HEK293T (cell line): ENCODE measurements at regions not wholly inside any gene's neighbourhood (a gene's known extent, or its start where the extent isn't known, plus 50 kb on each side); places are given as distances from the start of the nearest gene placed in this dataset.

Source experiments
- CTCF ChIA-PET: fragments of 350-600 bp; formaldehyde crosslinking; extraction: SDS; loops from one replicate; lab custom pipeline; 2021; ENCODE audit warnings: antibody characterized with exemption, inconsistent platforms; lab: Yijun Ruan, JAX
- POLR2A ChIA-PET: fragments of 350-600 bp; formaldehyde crosslinking; extraction: SDS; loops from one replicate; lab custom pipeline; 2020; ENCODE audit warnings: antibody characterized with exemption, inconsistent platforms; lab: Yijun Ruan, JAX
- DNase-seq: peaks from one replicate; pipeline ENCODE4 v3.0.0; 2012; ENCODE audit warnings: mixed read lengths; ENCODE audit errors: extremely low spot score
- ARNT ChIP-seq: fragments of 450-650 bp; IDR thresholded peaks from 2 replicates; pipeline ENCODE4 v1.6.1; 2017; ENCODE audit warnings: mild to moderate bottlenecking
- BHLHE40 ChIP-seq: fragments of 450-650 bp; IDR thresholded peaks from 2 replicates; pipeline ENCODE4 v1.6.1; 2016; ENCODE audit warnings: mild to moderate bottlenecking, moderate library complexity, borderline replicate concordance
- CTBP1 ChIP-seq: fragments of 450-650 bp; IDR thresholded peaks from 2 replicates; pipeline ENCODE4 v1.6.1; 2016; ENCODE audit warnings: borderline replicate concordance
- ELF4 ChIP-seq: fragments of 450-650 bp; IDR thresholded peaks from 2 replicates; pipeline ENCODE4 v1.6.1; 2017; ENCODE audit warnings: antibody characterized with exemption
- FOXA1 ChIP-seq: fragments of 450-650 bp; IDR thresholded peaks from 2 replicates; pipeline ENCODE4 v1.6.1; 2016; ENCODE audit warnings: mild to moderate bottlenecking
- FOXK2 ChIP-seq: fragments of 450-650 bp; IDR thresholded peaks from 2 replicates; pipeline ENCODE4 v1.6.1; 2016; ENCODE audit warnings: mild to moderate bottlenecking
- FOXM1 ChIP-seq: fragments of 450-650 bp; IDR thresholded peaks from 2 replicates; pipeline ENCODE4 v1.6.1; 2017; ENCODE audit warnings: mild to moderate bottlenecking, borderline replicate concordance
- HDGF ChIP-seq: fragments of 450-650 bp; IDR thresholded peaks from 2 replicates; pipeline ENCODE4 v1.6.1; 2017; ENCODE audit warnings: antibody characterized with exemption, borderline replicate concordance
- L3MBTL2 ChIP-seq: fragments of 450-650 bp; conservative IDR thresholded peaks from 2 replicates; pipeline ENCODE4 v1.6.1; 2016; ENCODE audit warnings: mild to moderate bottlenecking
- LEF1 ChIP-seq: fragments of 450-650 bp; IDR thresholded peaks from 2 replicates; pipeline ENCODE4 v1.6.1; 2017; ENCODE audit warnings: mild to moderate bottlenecking, borderline replicate concordance
- NFRKB ChIP-seq: fragments of 450-650 bp; IDR thresholded peaks from 2 replicates; pipeline ENCODE4 v1.6.1; 2016; ENCODE audit warnings: mild to moderate bottlenecking, moderate library complexity
- PKNOX1 ChIP-seq: fragments of 450-650 bp; IDR thresholded peaks from 2 replicates; pipeline ENCODE4 v1.6.1; 2016
- SP1 ChIP-seq: fragments of 450-650 bp; IDR thresholded peaks from 2 replicates; pipeline ENCODE4 v1.6.1; 2017
- SUZ12 ChIP-seq: fragments of 450-650 bp; IDR thresholded peaks from 2 replicates; pipeline ENCODE4 v1.6.1; 2016; ENCODE audit warnings: mild to moderate bottlenecking
- TARDBP ChIP-seq: fragments of 450-650 bp; IDR thresholded peaks from 2 replicates; pipeline ENCODE4 v1.6.1; 2016
- ZNF384 ChIP-seq: fragments of 450-650 bp; IDR thresholded peaks from 2 replicates; pipeline ENCODE4 v1.6.1; 2016

- POLR2A ChIA-PET = no interaction called here
- no peak for DNase-seq
- TF ChIP-seq FOXK2 (no peak), PKNOX1 (no peak)
- CTCF ChIA-PET = no interaction called here
These were observed 54.7 kb upstream of the ARSJ start for GRCh38 chr4:114034189-114034588.

- no peak for TF ChIP-seq LEF1
- no peak for TF ChIP-seq SP1
- TF ChIP-seq HDGF = no peak
- TF ChIP-seq FOXA1 = no peak
- no peak for TF ChIP-seq SUZ12
- TF ChIP-seq FOXM1 = no peak
- no peak for TF ChIP-seq ELF4
- no peak for TF ChIP-seq BHLHE40
- TF ChIP-seq TARDBP = no peak
- no peak for TF ChIP-seq ZNF384
- TF ChIP-seq L3MBTL2 = no peak
- no peak for TF ChIP-seq NFRKB
- no peak for TF ChIP-seq ARNT
- TF ChIP-seq CTBP1 = no peak
- TF ChIP-seq PKNOX1 = no peak
- TF ChIP-seq FOXK2 = no peak
- DNase-seq = no peak
- ChIA-PET POLR2A (no interaction called here), CTCF (no interaction called here)
These were observed 57.0 kb upstream of the ARSJ start for GRCh38 chr4:114036426-114036825.

- DNase-seq = no peak
- CTCF ChIA-PET = no interaction called here
- POLR2A ChIA-PET = no interaction called here
- TF ChIP-seq NFRKB (no peak), ELF4 (no peak), ARNT (no peak), FOXK2 (no peak)
These were observed 57.4 kb upstream of the ARSJ start for GRCh38 chr4:114036864-114037263.

- CTCF ChIA-PET = interaction anchor here (0.6 kb wide), 1 partner anchor 124 kb away, joined by 3 read pairs; no protein-coding TSS in a partner anchor
- POLR2A ChIA-PET = no interaction called here
- no peak for DNase-seq
- no peak for TF ChIP-seq ZNF384
- no peak for TF ChIP-seq LEF1
- no peak for TF ChIP-seq ARNT
- TF ChIP-seq BHLHE40 = no peak
- TF ChIP-seq NFRKB = no peak
- TF ChIP-seq FOXK2 = no peak
- TF ChIP-seq SUZ12 = no peak
- no peak for TF ChIP-seq ELF4
These were observed 58.5 kb upstream of the ARSJ start for GRCh38 chr4:114037988-114038387.

GRCh38 chr4:114038762-114039387 lies 59.4 kb upstream of the ARSJ start:
- DNase-seq = no peak
- TF ChIP-seq FOXA1 (no peak), L3MBTL2 (no peak), LEF1 (no peak), PKNOX1 (no peak), ZNF384 (no peak), FOXK2 (no peak), CTBP1 (no peak), BHLHE40 (no peak), HDGF (no peak), FOXM1 (no peak), ARNT (no peak), TARDBP (no peak), SP1 (no peak)
- POLR2A ChIA-PET = no interaction called here
- CTCF ChIA-PET = interaction anchor here (0.7 kb wide), 2 partner anchors 11 to 757 kb away, joined by 3 read pairs; no protein-coding TSS in a partner anchor

- no peak for DNase-seq
- TF ChIP-seq ZNF384 (no peak), BHLHE40 (no peak), HDGF (no peak), ELF4 (no peak), LEF1 (no peak), ARNT (no peak), SUZ12 (no peak), PKNOX1 (no peak), SP1 (no peak), FOXA1 (no peak), FOXM1 (no peak), CTBP1 (no peak), NFRKB (no peak), FOXK2 (no peak)
- CTCF ChIA-PET = no interaction called here
- POLR2A ChIA-PET = no interaction called here
These were observed 61.1 kb upstream of the ARSJ start for GRCh38 chr4:114040319-114041116.
